Skeletal muscle tissue (tissue), 3 donors: ENCODE measurements at regions not wholly inside any gene's neighbourhood (a gene's known extent, or its start where the extent isn't known, plus 50 kb on each side); places are given as distances from the start of the nearest gene placed in this dataset.
"Not testable (repeated sequence)": the region's sequence is repeated elsewhere in the genome, so short reads cannot be mapped to it uniquely, and the experiment has no call there.

Experiments used
- H3K27ac ChIP-seq: one replicate; pipeline ENCODE4 v1.7.0; 2013; ENCODE audit warnings: mild to moderate bottlenecking, low read depth, low read length, inconsistent platforms
- H3K27me3 ChIP-seq, 3 donors: one replicate each; pipeline ENCODE4 v1.7.0; 2013; ENCODE audit warnings: low read length in 3 of 3; ENCODE audit not compliant: control insufficient read depth in 3 of 3, insufficient read depth in 3 of 3
- H3K36me3 ChIP-seq, 3 donors: one replicate each; pipeline ENCODE4 v1.7.0; 2013; ENCODE audit warnings: low read length in 3 of 3; ENCODE audit not compliant: control insufficient read depth in 3 of 3, insufficient read depth in 3 of 3
- H3K4me1 ChIP-seq, 3 donors: one replicate each; pipeline ENCODE4 v1.7.0; 2013; ENCODE audit warnings: low read length in 3 of 3, mild to moderate bottlenecking in 3 of 3; ENCODE audit not compliant: control insufficient read depth in 3 of 3, insufficient read depth in 3 of 3
- H3K4me3 ChIP-seq, 3 donors: one replicate each; pipeline ENCODE4 v1.7.0; 2013; ENCODE audit warnings: low read length in 3 of 3
- H3K9ac ChIP-seq, 3 donors: one replicate each; pipeline ENCODE4 v1.7.0; 2013; ENCODE audit warnings: low read length in 3 of 3, mild to moderate bottlenecking in 3 of 3, moderate library complexity in 2 of 3, low read depth in 1 of 3
- H3K9me3 ChIP-seq, 3 donors: one replicate each; pipeline ENCODE4 v1.7.0; 2013; ENCODE audit warnings: low read length in 3 of 3; ENCODE audit not compliant: control insufficient read depth in 3 of 3
- donor health status: Osteomylitis.

GRCh38 chr1:104664374-104664773, 914.7 kb downstream of the AMY1C start:
- not testable (repeated sequence) for H3K27ac ChIP-seq, H3K9me3 ChIP-seq, H3K4me1 ChIP-seq, H3K9ac ChIP-seq, H3K4me3 ChIP-seq, H3K27me3 ChIP-seq, H3K36me3 ChIP-seq

GRCh38 chr1:104665300-104665699, 915.6 kb downstream of the AMY1C start:
- no peaks in the 10 kb centered on the region for H3K27me3 ChIP-seq
- no peak overlapping the region for H3K9ac ChIP-seq
- H3K4me1 ChIP-seq = no peaks in the 10 kb centered on the region
- no peaks in the 10 kb centered on the region for H3K36me3 ChIP-seq
- no peak overlapping the region for H3K27ac ChIP-seq
- no peaks in the 10 kb centered on the region for H3K9me3 ChIP-seq
- no peak overlapping the region for H3K4me3 ChIP-seq

GRCh38 chr1:104671684-104672353, 922.1 kb downstream of the AMY1C start:
- H3K9ac ChIP-seq = no peak overlapping the region
- no peaks in the 10 kb centered on the region for H3K4me1 ChIP-seq
- H3K4me3 ChIP-seq = peak overlapping the region in 2 of 3 donors; percentile 14 to 23
- H3K27ac ChIP-seq = no peak overlapping the region
- H3K27me3 ChIP-seq = no peaks in the 10 kb centered on the region
- H3K36me3 ChIP-seq = no peaks in the 10 kb centered on the region
- no peaks in the 10 kb centered on the region for H3K9me3 ChIP-seq

- no peak overlapping the region for H3K4me3 ChIP-seq
- no peak overlapping the region for H3K27ac ChIP-seq
- no peaks in the 10 kb centered on the region for H3K27me3 ChIP-seq
- H3K4me1 ChIP-seq = no peaks in the 10 kb centered on the region
- H3K9me3 ChIP-seq = no peaks in the 10 kb centered on the region
- no peaks in the 10 kb centered on the region for H3K36me3 ChIP-seq
- no peak overlapping the region for H3K9ac ChIP-seq
Observed at GRCh38 chr1:104699433-104699832, 949.7 kb downstream of the AMY1C start.

- no peak overlapping the region for H3K4me3 ChIP-seq
- no peak overlapping the region for H3K9ac ChIP-seq
- no peaks in the 10 kb centered on the region for H3K4me1 ChIP-seq
- no peaks in the 10 kb centered on the region for H3K27me3 ChIP-seq
- no peaks in the 10 kb centered on the region for H3K9me3 ChIP-seq
- no peak overlapping the region for H3K27ac ChIP-seq
- H3K36me3 ChIP-seq = no peaks in the 10 kb centered on the region
Observed at GRCh38 chr1:104702731-104703130, 953.0 kb downstream of the AMY1C start.

GRCh38 chr1:104706631-104707147, 957.0 kb downstream of the AMY1C start:
- Histone ChIP-seq H3K4me3 (peak overlapping the region; percentile 45 to 62 (median 57)), H3K9ac (no peak overlapping the region), H3K9me3 (no peaks in the 10 kb centered on the region), H3K27ac (no peak overlapping the region), H3K4me1 (no peaks in the 10 kb centered on the region), H3K27me3 (no peaks in the 10 kb centered on the region), H3K36me3 (no peaks in the 10 kb centered on the region)

- H3K27ac ChIP-seq = no peak overlapping the region
Observed at GRCh38 chr1:104718752-104719151, 969.1 kb downstream of the AMY1C start.

GRCh38 chr1:104720741-104721140, 971.0 kb downstream of the AMY1C start:
- H3K4me1 ChIP-seq = no peaks in the 10 kb centered on the region
- no peaks in the 10 kb centered on the region for H3K27me3 ChIP-seq

More at GRCh38 chr1:104718752-104719151, 969.1 kb downstream of the AMY1C start:
- no peaks in the 10 kb centered on the region for H3K4me1 ChIP-seq
- H3K9ac ChIP-seq = no peak overlapping the region
- H3K9me3 ChIP-seq = no peaks in the 10 kb centered on the region
- H3K27me3 ChIP-seq = no peaks in the 10 kb centered on the region
- no peaks in the 10 kb centered on the region for H3K36me3 ChIP-seq
- no peak overlapping the region for H3K4me3 ChIP-seq

GRCh38 chr1:104726917-104727316, 977.2 kb downstream of the AMY1C start:
- H3K27ac ChIP-seq = no peak overlapping the region
- H3K27me3 ChIP-seq = no peaks in the 10 kb centered on the region
- H3K4me3 ChIP-seq = no peak overlapping the region
- no peaks in the 10 kb centered on the region for H3K4me1 ChIP-seq
- H3K9me3 ChIP-seq = no peaks in the 10 kb centered on the region
- no peaks in the 10 kb centered on the region for H3K36me3 ChIP-seq
- no peak overlapping the region for H3K9ac ChIP-seq

More at GRCh38 chr1:104720741-104721140, 971.0 kb downstream of the AMY1C start:
- Histone ChIP-seq H3K4me3 (no peak overlapping the region), H3K36me3 (no peaks in the 10 kb centered on the region), H3K9ac (no peak overlapping the region), H3K27ac (no peak overlapping the region), H3K9me3 (no peaks in the 10 kb centered on the region)

GRCh38 chr1:104733866-104734265, 984.2 kb downstream of the AMY1C start:
- no peaks in the 10 kb centered on the region for H3K4me1 ChIP-seq
- no peaks in the 10 kb centered on the region for H3K27me3 ChIP-seq
- H3K36me3 ChIP-seq = no peaks in the 10 kb centered on the region
- no peaks in the 10 kb centered on the region for H3K9me3 ChIP-seq
- H3K9ac ChIP-seq = no peak overlapping the region
- H3K27ac ChIP-seq = no peak overlapping the region
- no peak overlapping the region for H3K4me3 ChIP-seq
